Activated T-cell treated with anti-CD3 and anti-CD28 coated beads, Interleukin-2, amount 50 U/mL, for 24 hours (primary cell): ENCODE measurements at regions not wholly inside any gene's neighbourhood (a gene's known extent, or its start where the extent isn't known, plus 50 kb on each side); places are given as distances from the start of the nearest gene placed in this dataset.

Experiments
- DNase-seq: peaks from one replicate; pipeline ENCODE4 v3.0.0-alpha.2; 2020
- H3K27ac Mint-ChIP-seq: 2 replicates; pipeline ENCODE4 v1.8.0; 2020; ENCODE audit warnings: mild to moderate bottlenecking, mixed read lengths
- H3K27me3 Mint-ChIP-seq: 2 replicates; pipeline ENCODE4 v1.8.0; 2020; ENCODE audit warnings: mixed read lengths
- H3K36me3 Mint-ChIP-seq: 2 replicates; pipeline ENCODE4 v1.8.0; 2020; ENCODE audit warnings: low read depth, mixed read lengths
- H3K4me1 Mint-ChIP-seq: 2 replicates; pipeline ENCODE4 v1.8.0; 2020; ENCODE audit warnings: low read depth, mixed read lengths
- H3K4me3 Mint-ChIP-seq: 2 replicates; pipeline ENCODE4 v1.8.0; 2020; ENCODE audit warnings: mild to moderate bottlenecking, moderate library complexity, mixed read lengths
- H3K9me3 Mint-ChIP-seq: 2 replicates; pipeline ENCODE4 v1.8.0; 2020; ENCODE audit warnings: mixed read lengths

DNA sequence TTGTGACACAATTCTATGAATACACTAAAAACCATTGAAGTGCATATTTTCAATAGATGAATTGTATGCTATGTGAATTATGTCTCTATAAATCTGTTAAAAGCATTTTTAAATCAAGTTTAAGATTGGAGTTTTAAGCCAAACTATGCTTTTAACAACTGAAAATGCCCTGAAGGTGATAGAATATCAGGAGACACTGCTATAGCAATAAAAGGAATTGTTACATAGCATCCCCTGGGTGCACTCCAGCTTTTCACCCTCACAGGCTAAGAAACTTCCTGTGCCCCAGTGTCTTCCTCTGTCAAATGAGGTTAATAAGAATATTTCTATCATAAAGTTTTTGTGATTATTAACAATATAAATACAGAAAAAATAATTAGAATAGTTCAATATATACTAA is 472.7 kb upstream of the TMPO start:
- Mint-ChIP-seq H3K4me1 (no peaks in the 10 kb centered on the region), H3K27me3 (no peaks in the 10 kb centered on the region), H3K27ac (no peak overlapping the region), H3K9me3 (peaks cover 2% of the 10 kb centered on the region), H3K36me3 (no peaks in the 10 kb centered on the region), H3K4me3 (no peak overlapping the region)
- no peak for DNase-seq

DNA sequence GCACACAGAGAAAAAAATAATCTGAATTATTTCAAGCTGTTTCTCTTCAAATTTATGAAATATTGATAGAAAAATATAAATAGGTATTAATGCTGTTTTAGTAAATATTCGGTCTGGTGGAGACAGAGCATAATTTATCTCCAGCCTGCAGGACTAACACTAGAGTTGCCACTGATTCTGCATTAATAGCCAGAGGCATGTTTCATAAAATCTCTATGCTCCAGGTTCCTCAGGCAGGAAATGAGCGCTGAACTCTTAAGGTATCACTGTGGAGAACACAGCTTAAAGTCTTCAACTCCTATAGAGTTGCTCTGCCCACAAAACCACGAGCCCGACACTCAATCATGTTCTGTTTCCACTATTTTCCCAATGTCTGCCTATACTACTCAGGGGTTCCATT is 470.0 kb upstream of the TMPO start:
- H3K27me3 Mint-ChIP-seq: no peaks in the 10 kb centered on the region
- DNase-seq: no peak
- H3K36me3 Mint-ChIP-seq: no peaks in the 10 kb centered on the region
- no peaks in the 10 kb centered on the region for H3K9me3 Mint-ChIP-seq
- no peaks in the 10 kb centered on the region for H3K4me1 Mint-ChIP-seq
- no peak overlapping the region for H3K27ac Mint-ChIP-seq
- H3K4me3 Mint-ChIP-seq: no peak overlapping the region

DNA sequence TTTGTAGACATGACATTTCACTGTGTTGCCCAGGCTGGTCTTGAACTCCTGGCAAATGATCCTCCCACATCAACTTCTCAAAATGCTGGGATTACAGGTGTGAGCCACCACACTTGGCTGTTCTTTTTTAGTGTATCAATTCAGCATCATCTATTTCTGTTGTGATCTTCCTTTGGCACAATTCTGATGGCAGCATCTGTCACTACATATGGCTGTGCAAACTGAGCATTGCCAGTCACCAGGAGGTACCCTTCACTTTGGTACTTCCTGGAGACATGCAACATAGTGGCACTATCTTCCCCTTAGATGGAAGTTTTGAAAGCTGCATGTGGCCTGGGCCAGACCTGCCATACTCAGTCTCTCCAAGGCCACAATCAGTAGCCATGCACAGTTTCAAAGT is 467.1 kb upstream of the TMPO start:
- Mint-ChIP-seq H3K9me3 (no peaks in the 10 kb centered on the region), H3K27me3 (no peaks in the 10 kb centered on the region), H3K27ac (no peak overlapping the region), H3K36me3 (no peaks in the 10 kb centered on the region), H3K4me1 (no peaks in the 10 kb centered on the region), H3K4me3 (no peak overlapping the region)
- no peak for DNase-seq

DNA sequence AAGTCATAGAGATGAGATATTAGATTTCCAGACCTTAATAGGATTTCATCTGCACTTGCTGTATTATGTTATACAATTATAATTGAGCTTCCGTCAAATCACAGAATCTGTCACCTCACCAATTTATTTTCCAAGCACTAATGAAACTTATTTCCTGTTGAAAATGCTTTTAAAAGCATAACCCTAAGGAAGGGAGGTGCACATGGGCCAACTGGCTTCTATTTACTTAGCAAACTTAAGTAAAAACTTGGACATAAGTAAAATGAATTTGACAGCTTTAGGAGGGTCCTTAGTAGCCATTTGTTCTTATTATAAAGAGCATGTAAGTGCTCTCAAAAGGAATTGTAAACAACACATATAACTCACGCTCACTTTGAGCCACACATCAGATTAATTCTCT is 462.2 kb upstream of the TMPO start:
- Mint-ChIP-seq H3K36me3 (no peaks in the 10 kb centered on the region), H3K4me1 (no peaks in the 10 kb centered on the region), H3K4me3 (no peak overlapping the region), H3K27me3 (no peaks in the 10 kb centered on the region), H3K27ac (no peak overlapping the region), H3K9me3 (no peaks in the 10 kb centered on the region)
- DNase-seq: no peak

DNA sequence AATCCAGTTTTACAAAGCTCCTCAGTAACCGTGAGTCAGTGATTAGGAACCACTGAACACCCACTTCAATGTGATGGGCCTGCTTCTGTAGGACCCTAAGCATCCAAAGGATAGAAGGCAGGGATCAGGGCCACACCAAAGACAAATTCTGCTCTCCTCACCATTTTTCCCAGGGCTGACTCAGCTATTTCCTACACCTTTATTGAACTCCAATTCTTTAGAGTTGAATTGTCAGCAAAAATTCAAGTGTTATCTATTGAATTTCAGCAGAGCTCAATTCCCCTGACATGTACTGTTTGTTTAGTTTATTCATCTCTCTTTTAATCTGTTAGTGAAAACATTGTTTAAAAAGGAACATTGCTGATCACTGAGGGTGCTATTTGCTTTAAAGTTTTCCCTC is 457.7 kb upstream of the TMPO start:
- H3K27ac Mint-ChIP-seq: no peak overlapping the region

DNA sequence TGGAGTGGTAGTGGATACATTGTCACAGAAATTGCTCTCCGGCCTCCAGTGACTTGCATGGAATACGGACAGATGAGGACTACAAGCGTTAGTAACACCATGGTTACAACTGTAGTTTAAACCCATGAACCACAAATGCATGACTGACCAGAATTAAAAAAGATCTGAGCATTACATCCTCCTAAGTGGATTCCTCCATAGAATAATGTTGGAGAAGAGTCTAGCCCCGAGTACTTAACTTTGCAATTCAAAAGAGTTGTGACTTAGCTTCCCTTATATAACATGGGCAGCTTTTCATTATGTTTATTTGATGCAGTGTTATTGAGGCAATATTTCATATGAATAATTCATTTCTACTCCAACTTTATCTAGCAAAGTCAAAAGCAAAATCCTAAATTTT is 457.2 kb upstream of the TMPO start:
- no peaks in the 10 kb centered on the region for H3K4me1 Mint-ChIP-seq
- H3K36me3 Mint-ChIP-seq: no peaks in the 10 kb centered on the region
- H3K4me3 Mint-ChIP-seq: no peak overlapping the region
- H3K9me3 Mint-ChIP-seq: no peaks in the 10 kb centered on the region
- H3K27me3 Mint-ChIP-seq: no peaks in the 10 kb centered on the region
- H3K27ac Mint-ChIP-seq: no peak overlapping the region
- DNase-seq: no peak

More for the DNA sequence above, 457.7 kb upstream of the TMPO start:
- no peaks in the 10 kb centered on the region for H3K4me1 Mint-ChIP-seq
- no peak overlapping the region for H3K4me3 Mint-ChIP-seq
- no peaks in the 10 kb centered on the region for H3K9me3 Mint-ChIP-seq
- no peaks in the 10 kb centered on the region for H3K27me3 Mint-ChIP-seq
- no peaks in the 10 kb centered on the region for H3K36me3 Mint-ChIP-seq
- DNase-seq: no peak

DNA sequence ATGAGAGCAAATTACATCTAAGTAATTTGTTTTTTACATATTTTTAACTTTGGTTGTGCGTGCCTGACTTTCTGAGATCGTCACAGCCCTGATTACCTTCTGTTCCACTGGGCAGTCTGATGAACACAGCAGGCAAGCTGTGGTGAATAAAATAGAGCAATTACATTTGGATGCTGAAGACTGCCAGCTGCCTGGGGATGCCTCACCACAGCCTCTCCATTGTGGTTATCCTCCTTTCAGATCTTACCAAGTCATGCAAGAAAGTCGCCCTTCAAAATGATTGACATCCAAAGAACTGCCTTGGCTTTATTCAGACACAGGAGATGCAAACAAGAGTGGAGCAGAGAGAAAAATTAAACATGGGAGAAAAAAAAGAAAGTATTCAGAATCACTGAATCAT is 456.6 kb upstream of the TMPO start:
- Mint-ChIP-seq H3K27me3 (no peaks in the 10 kb centered on the region), H3K27ac (no peak overlapping the region), H3K4me3 (no peak overlapping the region), H3K9me3 (no peaks in the 10 kb centered on the region), H3K4me1 (no peaks in the 10 kb centered on the region), H3K36me3 (no peaks in the 10 kb centered on the region)
- DNase-seq: no peak

DNA sequence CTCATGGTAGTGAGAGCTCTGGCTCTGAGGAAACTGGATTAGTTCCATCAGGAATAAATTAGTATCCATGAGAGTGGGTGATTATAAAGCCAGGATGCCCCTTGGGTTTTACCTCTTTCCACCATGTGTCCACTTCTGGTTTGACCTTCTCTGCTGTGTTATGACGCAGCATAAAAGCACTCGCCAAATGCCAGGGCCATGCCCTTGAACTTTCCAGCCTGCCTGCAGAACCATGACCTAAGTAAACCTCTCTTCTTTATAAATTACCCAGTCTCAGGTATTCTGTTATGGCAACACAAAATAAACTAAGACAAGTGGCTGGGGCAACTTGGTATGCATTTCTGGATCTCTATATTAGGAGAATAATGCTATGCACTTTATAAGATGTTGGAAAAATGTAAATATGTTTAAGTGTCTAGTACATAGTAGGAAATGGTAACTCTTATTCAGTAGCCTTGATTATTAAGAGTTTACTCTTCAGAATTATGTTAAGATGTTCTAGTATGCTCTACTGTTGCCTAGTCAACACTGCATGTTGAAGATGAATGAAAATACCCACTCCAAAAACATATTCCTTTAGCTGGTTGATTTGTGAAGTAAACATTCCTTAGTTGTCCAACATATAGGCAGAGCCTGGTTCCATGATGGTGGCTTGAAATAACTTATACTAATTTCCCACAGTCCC is 455.6 kb upstream of the TMPO start:
- Mint-ChIP-seq H3K4me3 (no peak overlapping the region), H3K4me1 (no peaks in the 10 kb centered on the region), H3K36me3 (no peaks in the 10 kb centered on the region), H3K27me3 (no peaks in the 10 kb centered on the region), H3K9me3 (no peaks in the 10 kb centered on the region), H3K27ac (no peak overlapping the region)
- no peak for DNase-seq

DNA sequence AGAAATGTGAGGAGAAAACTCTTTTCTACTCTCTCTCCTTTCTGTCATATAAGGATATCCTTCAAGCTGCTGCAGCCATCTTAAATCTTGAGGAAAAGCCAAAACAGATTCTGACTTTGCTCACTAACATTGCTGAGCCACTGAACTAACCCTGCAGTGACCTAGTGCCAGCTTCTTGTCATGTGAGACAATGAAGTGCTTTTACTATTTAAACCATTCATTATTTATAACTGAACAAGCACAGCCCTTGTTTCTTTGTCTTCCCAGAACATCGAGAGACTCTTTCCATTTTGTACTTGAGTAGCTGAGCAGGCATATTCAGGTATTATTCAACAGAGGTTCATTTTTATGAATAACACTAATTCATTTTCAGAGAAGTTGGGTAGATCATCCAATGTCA is 455.0 kb upstream of the TMPO start:
- no peak for DNase-seq

DNA sequence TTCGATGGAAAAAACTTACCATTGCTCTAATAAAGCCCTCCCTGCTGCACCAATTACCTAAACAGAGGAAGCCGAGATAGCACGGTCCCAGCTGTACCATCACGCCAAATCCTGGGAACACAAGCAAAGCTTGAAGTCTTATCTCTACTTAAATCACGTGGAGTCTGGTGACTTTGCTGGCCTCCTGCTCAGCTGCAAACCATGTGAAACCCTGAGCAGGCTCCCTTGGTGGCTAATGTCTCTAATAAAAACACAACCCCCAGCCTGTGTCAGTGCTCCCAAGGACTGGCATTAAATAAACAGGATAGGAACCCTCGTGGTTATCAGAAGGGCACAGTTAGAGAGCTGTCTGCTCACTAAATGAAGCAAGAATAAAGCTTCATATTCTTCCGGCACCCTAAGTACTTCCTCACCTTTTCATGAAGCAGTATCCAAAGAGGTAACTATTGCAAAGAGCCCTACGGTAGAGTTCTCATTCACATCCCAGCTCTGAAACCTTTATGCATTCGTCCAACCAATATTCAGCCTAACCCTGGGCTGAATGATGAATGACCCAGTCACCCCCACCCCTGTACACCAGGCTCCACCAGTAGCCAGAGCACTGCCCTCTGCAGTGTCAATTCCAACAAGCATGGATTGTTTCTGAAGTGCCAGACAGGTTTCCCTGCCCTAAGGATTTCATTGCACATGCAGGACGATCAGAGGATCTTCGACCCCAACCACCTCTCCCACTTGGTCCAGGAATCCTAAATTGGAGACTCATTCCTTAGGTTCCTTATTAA is 452.7 kb upstream of the TMPO start:
- Mint-ChIP-seq H3K36me3 (no peaks in the 10 kb centered on the region), H3K27me3 (no peaks in the 10 kb centered on the region), H3K9me3 (no peaks in the 10 kb centered on the region), H3K27ac (no peak overlapping the region), H3K4me3 (no peak overlapping the region), H3K4me1 (no peaks in the 10 kb centered on the region)
- no peak for DNase-seq

More for the DNA sequence above, 455.0 kb upstream of the TMPO start:
- H3K4me3 Mint-ChIP-seq: no peak overlapping the region
- H3K9me3 Mint-ChIP-seq: no peaks in the 10 kb centered on the region
- no peak overlapping the region for H3K27ac Mint-ChIP-seq
- H3K4me1 Mint-ChIP-seq: no peaks in the 10 kb centered on the region
- H3K27me3 Mint-ChIP-seq: no peaks in the 10 kb centered on the region
- no peaks in the 10 kb centered on the region for H3K36me3 Mint-ChIP-seq

DNA sequence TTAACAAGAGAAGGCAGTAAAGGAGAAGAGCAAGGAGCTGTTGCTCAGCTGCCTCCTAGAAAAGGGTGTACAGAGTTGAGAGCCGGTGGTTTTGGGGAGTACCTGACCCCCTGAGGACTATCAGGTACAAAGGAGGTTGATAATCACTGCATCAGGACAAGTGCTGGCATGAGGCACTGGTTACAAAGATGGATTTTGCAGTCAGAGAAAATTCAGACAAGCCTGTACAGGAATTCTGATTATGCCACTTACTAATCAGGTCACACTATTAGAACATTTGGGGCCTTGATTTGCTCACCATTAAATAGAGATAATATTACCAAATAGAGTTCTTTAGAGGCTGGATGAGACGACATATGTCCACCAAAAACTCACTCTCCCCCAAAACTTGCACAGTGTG is 450.9 kb upstream of the TMPO start:
- H3K4me1 Mint-ChIP-seq: no peaks in the 10 kb centered on the region
- H3K4me3 Mint-ChIP-seq: no peak overlapping the region
- H3K27ac Mint-ChIP-seq: no peak overlapping the region
- H3K36me3 Mint-ChIP-seq: no peaks in the 10 kb centered on the region
- no peak for DNase-seq
- H3K9me3 Mint-ChIP-seq: no peaks in the 10 kb centered on the region
- no peaks in the 10 kb centered on the region for H3K27me3 Mint-ChIP-seq

DNA sequence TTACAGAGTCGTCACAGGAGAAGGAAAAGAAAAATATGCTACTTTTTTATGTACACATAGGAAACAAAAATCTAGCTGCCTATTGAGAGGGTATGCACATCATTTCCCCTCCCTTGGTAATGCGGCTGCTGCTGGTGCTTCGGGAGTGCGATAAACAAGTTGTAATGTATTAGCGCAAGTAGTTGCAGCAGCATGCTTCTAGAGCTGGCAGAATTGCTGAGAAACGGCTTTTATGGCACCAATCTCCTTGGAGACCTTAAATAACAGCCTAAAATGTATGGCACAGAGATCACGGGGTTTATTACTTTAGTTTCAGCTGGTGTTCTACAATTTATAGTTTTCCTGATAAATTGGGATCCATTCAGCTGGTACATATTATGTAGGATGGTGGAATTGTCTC is 447.6 kb upstream of the TMPO start:
- no peak overlapping the region for H3K4me3 Mint-ChIP-seq

DNA sequence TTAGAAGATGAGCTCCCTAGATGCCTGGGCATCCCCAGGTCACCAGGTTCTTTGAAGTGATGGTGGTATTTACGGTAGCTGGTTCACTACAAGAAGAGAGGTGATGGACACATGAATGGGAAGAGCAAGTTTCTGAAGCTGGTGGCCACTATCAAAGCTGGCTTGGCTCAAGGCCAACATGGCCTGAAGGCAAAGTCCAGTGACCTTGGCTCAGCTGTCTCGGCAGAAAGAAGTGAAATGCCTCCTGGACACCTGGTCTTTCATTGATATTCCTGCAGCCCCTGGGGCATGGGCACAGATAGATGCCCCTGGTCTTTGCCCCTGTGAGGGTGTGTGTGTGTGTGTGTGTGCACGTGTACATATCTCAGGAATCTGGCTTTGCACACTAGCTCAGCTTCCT is 441.8 kb upstream of the TMPO start:
- Mint-ChIP-seq H3K4me1 (no peaks in the 10 kb centered on the region), H3K27me3 (no peaks in the 10 kb centered on the region), H3K36me3 (no peaks in the 10 kb centered on the region), H3K27ac (no peak overlapping the region), H3K4me3 (no peak overlapping the region), H3K9me3 (no peaks in the 10 kb centered on the region)
- DNase-seq: no peak

More for the DNA sequence above, 447.6 kb upstream of the TMPO start:
- Mint-ChIP-seq H3K27me3 (no peaks in the 10 kb centered on the region), H3K27ac (no peak overlapping the region), H3K4me1 (no peaks in the 10 kb centered on the region), H3K36me3 (no peaks in the 10 kb centered on the region), H3K9me3 (no peaks in the 10 kb centered on the region)
- no peak for DNase-seq

DNA sequence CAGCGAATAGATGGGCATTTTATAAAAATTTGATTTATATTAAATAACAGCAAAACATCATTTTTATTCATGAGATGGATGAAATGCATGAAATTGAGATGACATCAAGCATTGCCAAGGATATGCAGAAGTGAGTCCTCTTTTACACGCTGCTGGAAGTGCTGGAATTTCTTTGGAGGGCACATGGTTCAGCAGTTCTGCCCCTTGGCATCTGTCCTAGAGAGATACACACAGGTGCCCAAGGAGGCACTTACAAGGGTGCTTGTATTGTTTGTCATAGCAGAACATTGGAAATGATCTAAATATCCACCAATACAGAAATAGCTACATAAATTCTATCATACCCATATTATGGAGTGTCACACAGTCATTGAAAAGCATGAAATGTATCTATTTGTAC is 441.1 kb upstream of the TMPO start:
- H3K9me3 Mint-ChIP-seq: no peaks in the 10 kb centered on the region
- H3K4me1 Mint-ChIP-seq: no peaks in the 10 kb centered on the region
- no peaks in the 10 kb centered on the region for H3K36me3 Mint-ChIP-seq
- H3K27me3 Mint-ChIP-seq: no peaks in the 10 kb centered on the region
- H3K27ac Mint-ChIP-seq: no peak overlapping the region
- H3K4me3 Mint-ChIP-seq: no peak overlapping the region
- DNase-seq: no peak

DNA sequence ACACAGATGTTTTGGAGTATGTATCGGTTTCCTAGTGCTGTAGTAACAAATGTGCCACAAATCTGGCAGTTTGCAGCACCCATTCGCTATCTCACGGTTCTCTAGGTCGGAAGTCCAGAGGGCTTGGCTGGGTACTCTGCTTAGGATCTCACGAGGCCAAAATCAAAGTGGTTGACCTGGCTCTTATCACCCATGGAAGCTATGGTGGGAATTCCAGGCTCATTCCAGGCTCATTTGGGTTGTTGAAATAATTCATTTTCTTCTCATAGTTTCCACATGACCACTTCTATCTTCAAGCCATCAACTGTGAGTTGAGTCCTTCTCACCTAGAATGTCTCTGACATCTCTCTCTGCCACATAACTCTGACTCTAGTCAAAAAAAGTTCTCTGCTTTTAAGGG is 431.0 kb upstream of the TMPO start:
- Mint-ChIP-seq H3K4me3 (no peak overlapping the region), H3K27ac (no peak overlapping the region), H3K4me1 (no peaks in the 10 kb centered on the region), H3K36me3 (no peaks in the 10 kb centered on the region), H3K9me3 (no peaks in the 10 kb centered on the region), H3K27me3 (no peaks in the 10 kb centered on the region)
- no peak for DNase-seq
